Neural progenitor cell (in vitro differentiated cells): ENCODE measurements at regions not wholly inside any gene's neighbourhood (a gene's known extent, or its start where the extent isn't known, plus 50 kb on each side); places are given as distances from the start of the nearest gene placed in this dataset.

Experiments used
- DNase-seq: peaks from one replicate; pipeline ENCODE4 v3.0.0-alpha.2; 2016; ENCODE audit warnings: low spot score
- H2AFZ ChIP-seq: fragments of 200-600 bp; sonication (generic); replicated peaks from 2 replicates; pipeline ENCODE4 v1.6.1; 2016; ENCODE audit warnings: antibody characterized with exemption
- H3F3A ChIP-seq: fragments of 200-600 bp; sonication (generic); 2 replicates; pipeline ENCODE4 v1.6.1; 2016; ENCODE audit warnings: antibody characterized with exemption, low read depth
- H3K27ac ChIP-seq: fragments of 200-600 bp; sonication (generic); 2 replicates; pipeline ENCODE4 v1.5.1; 2016; ENCODE audit warnings: mild to moderate bottlenecking
- H3K27me3 ChIP-seq: fragments of 200-600 bp; sonication (generic); 2 replicates; pipeline ENCODE4 v1.6.1; 2016; ENCODE audit warnings: mild to moderate bottlenecking, moderate library complexity
- H3K36me3 ChIP-seq: fragments of 200-600 bp; sonication (generic); 2 replicates; pipeline ENCODE4 v1.5.1; 2016
- H3K4me1 ChIP-seq: fragments of 200-600 bp; sonication (generic); 2 replicates; pipeline ENCODE4 v1.6.1; 2016; ENCODE audit warnings: mixed run types
- H3K4me2 ChIP-seq: fragments of 200-600 bp; sonication (generic); 2 replicates; pipeline ENCODE4 v1.6.1; 2016
- H3K4me3 ChIP-seq: fragments of 200-600 bp; sonication (generic); 2 replicates; pipeline ENCODE4 v1.5.1; 2016
- H3K79me2 ChIP-seq: fragments of 200-600 bp; sonication (generic); 2 replicates; pipeline ENCODE4 v1.6.1; 2016; ENCODE audit warnings: low read depth
- H3K9ac ChIP-seq: fragments of 200-600 bp; sonication (generic); 2 replicates; pipeline ENCODE4 v1.6.1; 2016
- H3K9me3 ChIP-seq: fragments of 200-600 bp; sonication (generic); 2 replicates; pipeline ENCODE4 v1.5.1; 2016; ENCODE audit warnings: low read depth
- H4K20me1 ChIP-seq: fragments of 200-600 bp; sonication (generic); 2 replicates; pipeline ENCODE4 v1.6.1; 2016; ENCODE audit warnings: low read depth
- H3K27ac Mint-ChIP-seq: 3 replicates; pipeline ENCODE4 v1.8.0; 2021; ENCODE audit warnings: mixed read lengths
- H3K27me3 Mint-ChIP-seq: 2 replicates; pipeline ENCODE4 v1.8.0; 2022; ENCODE audit warnings: low read depth, mild to moderate bottlenecking, inconsistent platforms, moderate library complexity, mixed read lengths; ENCODE audit not compliant: insufficient read depth
- H3K36me3 Mint-ChIP-seq: 3 replicates; pipeline ENCODE4 v1.8.0; 2021; ENCODE audit warnings: mixed read lengths
- H3K4me1 Mint-ChIP-seq: 3 replicates; pipeline ENCODE4 v1.8.0; 2021; ENCODE audit warnings: mixed read lengths
- H3K4me3 Mint-ChIP-seq: 3 replicates; pipeline ENCODE4 v1.8.0; 2021; ENCODE audit warnings: mild to moderate bottlenecking, moderate library complexity, mixed read lengths
- H3K9me3 Mint-ChIP-seq: 3 replicates; pipeline ENCODE4 v1.8.0; 2020; ENCODE audit warnings: mixed read lengths
- CTCF ChIP-seq: fragments of 200-600 bp; sonication (generic); IDR thresholded peaks from 2 replicates; pipeline ENCODE4 v1.5.1; 2017; ENCODE audit warnings: antibody characterized with exemption, mild to moderate bottlenecking
- EZH2 ChIP-seq: fragments of 200-600 bp; sonication (generic); IDR thresholded peaks from 2 replicates; pipeline ENCODE4 v1.6.1; 2017; ENCODE audit warnings: antibody characterized with exemption, mild to moderate bottlenecking, moderate library complexity
- EZH2phosphoT487 ChIP-seq: fragments of 200-600 bp; sonication (generic); IDR thresholded peaks from 2 replicates; pipeline ENCODE4 v1.6.1; 2017; ENCODE audit warnings: antibody characterized with exemption

- Mint-ChIP-seq H3K27me3 (peaks cover 8% of the 10 kb centered on the region), H3K9me3 (no peaks in the 10 kb centered on the region), H3K4me1 (no peaks in the 10 kb centered on the region), H3K36me3 (no peaks in the 10 kb centered on the region), H3K4me3 (no peak overlapping the region), H3K27ac (no peak overlapping the region)
- no peak overlapping the region for H3K4me2 ChIP-seq
- H3F3A ChIP-seq: no peaks in the 10 kb centered on the region
- no peak overlapping the region for H3K27ac ChIP-seq
- H3K9ac ChIP-seq: no peak overlapping the region
- H3K36me3 ChIP-seq: no peaks in the 10 kb centered on the region
- no peaks in the 10 kb centered on the region for H3K79me2 ChIP-seq
- no peaks in the 10 kb centered on the region for H4K20me1 ChIP-seq
- no peaks in the 10 kb centered on the region for H3K4me1 ChIP-seq
- TF ChIP-seq CTCF: no peak
- no peaks in the 10 kb centered on the region for H3K27me3 ChIP-seq
- no peak overlapping the region for H3K4me3 ChIP-seq
- H3K9me3 ChIP-seq: no peaks in the 10 kb centered on the region
- no peak for DNase-seq
- H2AFZ ChIP-seq: no peak overlapping the region
These were observed 369.6 kb upstream of the MAF start for GRCh38 chr16:79970087-79970486.

GRCh38 chr16:79969458-79969857, 368.9 kb upstream of the MAF start:
- no peaks in the 10 kb centered on the region for H3K79me2 ChIP-seq
- no peaks in the 10 kb centered on the region for H3K9me3 Mint-ChIP-seq
- no peak overlapping the region for H3K27ac Mint-ChIP-seq
- no peak overlapping the region for H3K4me3 ChIP-seq
- H3K27me3 ChIP-seq: no peaks in the 10 kb centered on the region
- H3K9me3 ChIP-seq: no peaks in the 10 kb centered on the region
- H3K27ac ChIP-seq: no peak overlapping the region
- no peaks in the 10 kb centered on the region for H3K4me1 ChIP-seq
- H3K4me1 Mint-ChIP-seq: no peaks in the 10 kb centered on the region
- no peaks in the 10 kb centered on the region for H4K20me1 ChIP-seq
- no peaks in the 10 kb centered on the region for H3F3A ChIP-seq
- H3K36me3 ChIP-seq: no peaks in the 10 kb centered on the region
- H3K36me3 Mint-ChIP-seq: no peaks in the 10 kb centered on the region
- H3K4me2 ChIP-seq: no peak overlapping the region
- no peak overlapping the region for H3K4me3 Mint-ChIP-seq
- H3K9ac ChIP-seq: no peak overlapping the region
- no peak overlapping the region for H2AFZ ChIP-seq
- peaks cover 9% of the 10 kb centered on the region for H3K27me3 Mint-ChIP-seq
- no peak for TF ChIP-seq CTCF
- no peak for TF ChIP-seq EZH2
- TF ChIP-seq EZH2phosphoT487: no peak
- no peak for DNase-seq

- Histone ChIP-seq H3K27ac (no peak overlapping the region), H2AFZ (no peak overlapping the region), H3K9ac (no peak overlapping the region), H4K20me1 (no peaks in the 10 kb centered on the region), H3K4me3 (no peak overlapping the region), H3F3A (no peaks in the 10 kb centered on the region), H3K36me3 (no peaks in the 10 kb centered on the region), H3K4me1 (no peaks in the 10 kb centered on the region), H3K27me3 (no peaks in the 10 kb centered on the region), H3K9me3 (no peaks in the 10 kb centered on the region), H3K79me2 (no peaks in the 10 kb centered on the region), H3K4me2 (no peak overlapping the region)
- Mint-ChIP-seq H3K9me3 (no peaks in the 10 kb centered on the region), H3K4me3 (no peak overlapping the region), H3K4me1 (no peaks in the 10 kb centered on the region), H3K27ac (no peak overlapping the region), H3K36me3 (no peaks in the 10 kb centered on the region), H3K27me3 (peaks cover 6% of the 10 kb centered on the region)
- DNase-seq: no peak
- TF ChIP-seq EZH2phosphoT487 (no peak), EZH2 (no peak), CTCF (no peak)
These were observed 365.7 kb upstream of the MAF start for GRCh38 chr16:79966226-79966625.

- no peaks in the 10 kb centered on the region for H3K36me3 Mint-ChIP-seq
- no peaks in the 10 kb centered on the region for H3K79me2 ChIP-seq
- no peaks in the 10 kb centered on the region for H3F3A ChIP-seq
- H3K4me1 Mint-ChIP-seq: no peaks in the 10 kb centered on the region
- H3K27me3 ChIP-seq: no peaks in the 10 kb centered on the region
- no peak overlapping the region for H3K4me3 ChIP-seq
- no peaks in the 10 kb centered on the region for H3K36me3 ChIP-seq
- no peak overlapping the region for H3K27ac ChIP-seq
- H3K27me3 Mint-ChIP-seq: peaks cover 6% of the 10 kb centered on the region
- no peak overlapping the region for H3K4me3 Mint-ChIP-seq
- no peaks in the 10 kb centered on the region for H4K20me1 ChIP-seq
- TF ChIP-seq EZH2phosphoT487 (no peak), EZH2 (no peak), CTCF (no peak)
- H3K27ac Mint-ChIP-seq: no peak overlapping the region
- H3K9me3 ChIP-seq: no peaks in the 10 kb centered on the region
- H2AFZ ChIP-seq: no peak overlapping the region
- no peak for DNase-seq
- no peak overlapping the region for H3K9ac ChIP-seq
- no peak overlapping the region for H3K4me2 ChIP-seq
- H3K9me3 Mint-ChIP-seq: no peaks in the 10 kb centered on the region
- H3K4me1 ChIP-seq: no peaks in the 10 kb centered on the region
These were observed 365.2 kb upstream of the MAF start for GRCh38 chr16:79965718-79966117.
